NCI-H2227 (cell line): ENCODE measurements at regions not wholly inside any gene's neighbourhood (a gene's known extent, or its start where the extent isn't known, plus 50 kb on each side); places are given as distances from the start of the nearest gene placed in this dataset.

ENCODE experiments used
- DNase-seq: peaks from one replicate; lab custom pipeline; 2025; ENCODE audit not compliant: unreplicated experiment; lab: John Stamatoyannopoulos, UW

GRCh38 chr2:125041846-125042245, 1016.8 kb downstream of the CNTNAP5 start:
- no peak for DNase-seq

GRCh38 chr2:125042727-125043126, 1017.6 kb downstream of the CNTNAP5 start:
- DNase-seq, result no peak

GRCh38 chr2:125070726-125071505, 1045.8 kb downstream of the CNTNAP5 start:
- no peak for DNase-seq

GRCh38 chr2:125073440-125073839, 1048.4 kb downstream of the CNTNAP5 start:
- no peak for DNase-seq

- DNase-seq, result no peak
Measured at GRCh38 chr2:125085904-125086303, 1060.8 kb downstream of the CNTNAP5 start.

GRCh38 chr2:125086313-125087184, 1061.5 kb downstream of the CNTNAP5 start:
- no peak for DNase-seq

GRCh38 chr2:125092276-125093009, 1067.4 kb downstream of the CNTNAP5 start:
- no peak for DNase-seq

- no peak for DNase-seq
Measured at GRCh38 chr2:125095826-125096225, 1070.7 kb downstream of the CNTNAP5 start.

GRCh38 chr2:125106710-125107109, 1081.6 kb downstream of the CNTNAP5 start:
- no peak for DNase-seq

- DNase-seq, result no peak
Measured at GRCh38 chr2:125107446-125107845, 1082.4 kb downstream of the CNTNAP5 start.

GRCh38 chr2:125108251-125108650, 1083.2 kb downstream of the CNTNAP5 start:
- DNase-seq, result no peak

GRCh38 chr2:125125902-125126301, 1100.8 kb downstream of the CNTNAP5 start:
- no peak for DNase-seq

GRCh38 chr2:125160947-125161346, 1135.9 kb downstream of the CNTNAP5 start:
- no peak for DNase-seq

- DNase-seq, result no peak
Measured at GRCh38 chr2:125167152-125167551, 1142.1 kb downstream of the CNTNAP5 start.

GRCh38 chr2:125167820-125168219, 1142.7 kb downstream of the CNTNAP5 start:
- DNase-seq, result no peak

GRCh38 chr2:125168442-125168841, 1143.4 kb downstream of the CNTNAP5 start:
- no peak for DNase-seq

GRCh38 chr2:125169022-125169763, 1144.1 kb downstream of the CNTNAP5 start:
- no peak for DNase-seq

- DNase-seq, result no peak
Measured at GRCh38 chr2:125169764-125170146, 1144.7 kb downstream of the CNTNAP5 start.

GRCh38 chr2:125172181-125172580, 1147.1 kb downstream of the CNTNAP5 start:
- DNase-seq, result no peak

GRCh38 chr2:125175415-125175814, 1150.3 kb downstream of the CNTNAP5 start:
- no peak for DNase-seq
